ENCODE measurements at regions not wholly inside any gene's neighbourhood (a gene's known extent, or its start where the extent isn't known, plus 50 kb on each side); places are given as distances from the start of the nearest gene placed in this dataset.

- TF ChIP-seq, protein P1, sequence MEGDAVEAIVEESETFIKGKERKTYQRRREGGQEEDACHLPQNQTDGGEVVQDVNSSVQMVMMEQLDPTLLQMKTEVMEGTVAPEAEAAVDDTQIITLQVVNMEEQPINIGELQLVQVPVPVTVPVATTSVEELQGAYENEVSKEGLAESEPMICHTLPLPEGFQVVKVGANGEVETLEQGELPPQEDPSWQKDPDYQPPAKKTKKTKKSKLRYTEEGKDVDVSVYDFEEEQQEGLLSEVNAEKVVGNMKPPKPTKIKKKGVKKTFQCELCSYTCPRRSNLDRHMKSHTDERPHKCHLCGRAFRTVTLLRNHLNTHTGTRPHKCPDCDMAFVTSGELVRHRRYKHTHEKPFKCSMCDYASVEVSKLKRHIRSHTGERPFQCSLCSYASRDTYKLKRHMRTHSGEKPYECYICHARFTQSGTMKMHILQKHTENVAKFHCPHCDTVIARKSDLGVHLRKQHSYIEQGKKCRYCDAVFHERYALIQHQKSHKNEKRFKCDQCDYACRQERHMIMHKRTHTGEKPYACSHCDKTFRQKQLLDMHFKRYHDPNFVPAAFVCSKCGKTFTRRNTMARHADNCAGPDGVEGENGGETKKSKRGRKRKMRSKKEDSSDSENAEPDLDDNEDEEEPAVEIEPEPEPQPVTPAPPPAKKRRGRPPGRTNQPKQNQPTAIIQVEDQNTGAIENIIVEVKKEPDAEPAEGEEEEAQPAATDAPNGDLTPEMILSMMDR (IDR thresholded peaks at IDR 0.05 in 2 of 3, conservative IDR thresholded peaks at IDR 0.05 in 1 of 3; ENCODE audit: borderline replicate concordance in 1 of 3, insufficient read depth in 1 of 3, low read depth in 2 of 3, low read length in 2 of 3), result no peak
- no peak for TF ChIP-seq SP1 (IDR thresholded peaks at IDR 0.05; ENCODE audit: low read depth)
- no peak for TF ChIP-seq EZH2phosphoT487 (IDR thresholded peaks at IDR 0.05; ENCODE audit: borderline replicate concordance)
- TF ChIP-seq, protein P2, sequence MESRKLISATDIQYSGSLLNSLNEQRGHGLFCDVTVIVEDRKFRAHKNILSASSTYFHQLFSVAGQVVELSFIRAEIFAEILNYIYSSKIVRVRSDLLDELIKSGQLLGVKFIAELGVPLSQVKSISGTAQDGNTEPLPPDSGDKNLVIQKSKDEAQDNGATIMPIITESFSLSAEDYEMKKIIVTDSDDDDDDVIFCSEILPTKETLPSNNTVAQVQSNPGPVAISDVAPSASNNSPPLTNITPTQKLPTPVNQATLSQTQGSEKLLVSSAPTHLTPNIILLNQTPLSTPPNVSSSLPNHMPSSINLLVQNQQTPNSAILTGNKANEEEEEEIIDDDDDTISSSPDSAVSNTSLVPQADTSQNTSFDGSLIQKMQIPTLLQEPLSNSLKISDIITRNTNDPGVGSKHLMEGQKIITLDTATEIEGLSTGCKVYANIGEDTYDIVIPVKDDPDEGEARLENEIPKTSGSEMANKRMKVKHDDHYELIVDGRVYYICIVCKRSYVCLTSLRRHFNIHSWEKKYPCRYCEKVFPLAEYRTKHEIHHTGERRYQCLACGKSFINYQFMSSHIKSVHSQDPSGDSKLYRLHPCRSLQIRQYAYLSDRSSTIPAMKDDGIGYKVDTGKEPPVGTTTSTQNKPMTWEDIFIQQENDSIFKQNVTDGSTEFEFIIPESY (IDR thresholded peaks at IDR 0.05; ENCODE audit: extremely low read depth, insufficient replicate concordance, low read length), result no peak
- no peak for TF ChIP-seq SRF (IDR thresholded peaks at IDR 0.05; ENCODE audit: low read depth)
- no peak for TF ChIP-seq CEBPB (IDR thresholded peaks at IDR 0.05; ENCODE audit: low read depth)
- no peak for TF ChIP-seq EZH2 (IDR thresholded peaks at IDR 0.05)
- TF ChIP-seq ZFX (IDR thresholded peaks at IDR 0.05), result no peak
- no peak for TF ChIP-seq REST (IDR thresholded peaks at IDR 0.05; ENCODE audit: low read depth)
Observed at GRCh38 chr2:3075991-3076340, 301.7 kb downstream of the EIPR1 start.

Data from HCT116 (cell line).